Activated T-cell treated with anti-CD3 and anti-CD28 coated beads for 48 hours (primary cell): ENCODE measurements at regions not wholly inside any gene's neighbourhood (a gene's known extent, or its start where the extent isn't known, plus 50 kb on each side); places are given as distances from the start of the nearest gene placed in this dataset.

Source experiments
- DNase-seq: peaks from one replicate; pipeline ENCODE4 v3.0.0-alpha.2; 2020; ENCODE audit warnings: low read depth

GRCh38 chr7:17697128-17697881, 243.0 kb downstream of the SNX13 start:
- no peak for DNase-seq

- DNase-seq = no peak
These were observed 240.6 kb downstream of the SNX13 start for GRCh38 chr7:17699696-17700095.

- DNase-seq = no peak
These were observed 240.2 kb downstream of the SNX13 start for GRCh38 chr7:17700138-17700537.

- no peak for DNase-seq
These were observed 234.0 kb downstream of the SNX13 start for GRCh38 chr7:17706275-17706674.

- peak; percentile 6 for DNase-seq
These were observed 233.6 kb downstream of the SNX13 start for GRCh38 chr7:17706734-17707133.

- no peak for DNase-seq
These were observed 231.2 kb downstream of the SNX13 start for GRCh38 chr7:17709127-17709526.

- no peak for DNase-seq
These were observed 230.7 kb downstream of the SNX13 start for GRCh38 chr7:17709599-17709998.

GRCh38 chr7:17710312-17710711, 230.0 kb downstream of the SNX13 start:
- DNase-seq = no peak

- DNase-seq = no peak
These were observed 226.7 kb downstream of the SNX13 start for GRCh38 chr7:17713584-17713983.

- no peak for DNase-seq
These were observed 223.5 kb downstream of the SNX13 start for GRCh38 chr7:17716816-17717215.

- DNase-seq = no peak
These were observed 220.3 kb downstream of the SNX13 start for GRCh38 chr7:17719998-17720397.

- DNase-seq = no peak
These were observed 218.5 kb downstream of the SNX13 start for GRCh38 chr7:17721736-17722285.

GRCh38 chr7:17722798-17723197, 217.5 kb downstream of the SNX13 start:
- DNase-seq = no peak

GRCh38 chr7:17725821-17726220, 214.5 kb downstream of the SNX13 start:
- DNase-seq = no peak

GRCh38 chr7:17732083-17732482, 208.2 kb downstream of the SNX13 start:
- DNase-seq = no peak
